ENCODE measurements at regions not wholly inside any gene's neighbourhood (a gene's known extent, or its start where the extent isn't known, plus 50 kb on each side); places are given as distances from the start of the nearest gene placed in this dataset.

DNA sequence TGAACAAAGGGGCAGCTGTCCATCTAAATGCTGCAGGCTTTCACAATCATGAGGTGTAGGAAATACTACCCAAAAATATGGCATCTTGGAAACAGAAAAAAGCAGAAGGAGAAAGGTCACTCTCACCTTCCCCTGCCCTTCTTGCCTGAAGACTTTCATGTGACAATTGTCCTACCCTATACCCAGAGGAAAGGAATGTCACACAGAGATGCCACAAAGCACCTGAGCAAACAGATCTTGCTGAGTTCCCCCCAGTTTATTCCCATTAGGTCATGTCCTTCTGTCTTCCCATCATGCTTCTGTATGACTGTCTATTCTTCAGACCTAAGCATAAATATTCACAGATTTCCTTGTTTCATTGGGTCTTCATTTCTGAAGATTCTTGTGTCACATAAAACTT, 95.5 kb upstream of the KCNK12 start:
- no peak overlapping the region for H3K4me3 ChIP-seq (ENCODE audit: insufficient read depth, low read depth, low read length)
- no peak for DNase-seq
- no peaks in the 10 kb centered on the region for H3K27me3 ChIP-seq (ENCODE audit: control insufficient read depth, insufficient read depth, low read length)
- H3K36me3 ChIP-seq (replicated peaks; ENCODE audit: control insufficient read depth, insufficient read depth, low read length) = no peaks in the 10 kb centered on the region

DNA sequence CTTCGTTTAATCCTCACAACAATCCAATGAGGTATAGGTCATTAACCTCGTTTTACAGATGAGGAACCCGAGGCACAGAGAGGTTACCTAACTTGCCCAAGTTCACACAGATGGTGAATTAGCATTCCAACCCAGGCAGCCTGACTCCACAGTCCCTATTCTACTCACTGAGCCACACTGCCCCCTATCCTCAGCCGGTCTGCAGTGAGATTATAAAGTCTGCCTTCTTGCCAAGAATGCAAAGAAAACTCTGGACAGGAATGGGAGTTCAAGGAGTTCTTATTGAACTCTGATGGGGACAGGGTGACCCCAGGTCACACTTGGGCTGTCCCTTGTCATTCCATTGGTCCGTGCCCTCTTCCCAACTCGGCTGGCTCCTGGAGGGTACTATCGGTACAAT, 94.0 kb upstream of the KCNK12 start:
- H3K36me3 ChIP-seq (replicated peaks; ENCODE audit: control insufficient read depth, insufficient read depth, low read length) = no peaks in the 10 kb centered on the region
- no peak overlapping the region for H3K4me3 ChIP-seq (ENCODE audit: insufficient read depth, low read depth, low read length)
- peak; percentile 28 for DNase-seq
- H3K27me3 ChIP-seq (ENCODE audit: control insufficient read depth, insufficient read depth, low read length) = no peaks in the 10 kb centered on the region

DNA sequence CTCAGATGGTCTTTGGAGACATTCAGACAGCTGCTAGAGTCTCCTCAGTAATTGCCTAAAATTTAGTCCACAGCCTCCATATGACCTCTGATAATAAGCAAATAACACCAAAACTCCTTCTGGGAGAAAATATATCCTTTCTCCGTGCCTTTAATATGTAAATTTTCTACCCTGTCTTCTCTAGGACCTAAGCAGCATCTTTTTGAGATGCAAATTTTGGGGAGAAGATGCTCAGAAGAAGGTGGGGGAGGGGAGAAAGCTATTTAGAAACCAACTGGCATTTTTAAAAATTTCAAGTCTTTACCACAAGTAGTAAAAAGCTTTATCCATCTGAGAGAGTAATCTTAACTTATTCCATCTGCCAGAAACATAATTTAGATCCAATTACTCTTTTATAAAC, 91.8 kb upstream of the KCNK12 start:
- no peaks in the 10 kb centered on the region for H3K27me3 ChIP-seq (ENCODE audit: control insufficient read depth, insufficient read depth, low read length)
- H3K4me3 ChIP-seq (ENCODE audit: insufficient read depth, low read depth, low read length) = no peak overlapping the region
- no peaks in the 10 kb centered on the region for H3K36me3 ChIP-seq (replicated peaks; ENCODE audit: control insufficient read depth, insufficient read depth, low read length)
- peak; percentile 61 for DNase-seq

DNA sequence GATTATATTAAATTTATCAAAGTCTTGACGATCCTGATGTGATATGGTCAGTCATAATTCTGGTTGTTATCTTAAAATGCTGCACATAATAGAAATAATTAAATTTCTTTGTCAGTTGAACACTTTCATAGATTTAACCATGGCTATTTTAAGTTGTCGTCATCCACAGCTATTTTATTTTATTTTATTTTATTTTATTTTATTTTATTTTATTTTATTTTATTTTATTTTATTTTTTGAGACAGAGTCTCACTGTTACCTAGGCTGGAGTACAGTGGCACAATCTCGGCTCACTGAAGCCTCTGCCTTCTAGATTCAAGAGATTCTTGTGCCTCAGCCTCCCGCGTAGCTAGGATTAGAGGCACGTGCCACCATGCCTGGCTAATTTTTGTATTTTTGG, 90.5 kb upstream of the KCNK12 start:
- Histone ChIP-seq H3K36me3 (replicated peaks; ENCODE audit: control insufficient read depth, insufficient read depth, low read length) (no peaks in the 10 kb centered on the region), H3K27me3 (ENCODE audit: control insufficient read depth, insufficient read depth, low read length) (no peaks in the 10 kb centered on the region), H3K4me3 (ENCODE audit: insufficient read depth, low read depth, low read length) (no peak overlapping the region)
- DNase-seq = no peak

DNA sequence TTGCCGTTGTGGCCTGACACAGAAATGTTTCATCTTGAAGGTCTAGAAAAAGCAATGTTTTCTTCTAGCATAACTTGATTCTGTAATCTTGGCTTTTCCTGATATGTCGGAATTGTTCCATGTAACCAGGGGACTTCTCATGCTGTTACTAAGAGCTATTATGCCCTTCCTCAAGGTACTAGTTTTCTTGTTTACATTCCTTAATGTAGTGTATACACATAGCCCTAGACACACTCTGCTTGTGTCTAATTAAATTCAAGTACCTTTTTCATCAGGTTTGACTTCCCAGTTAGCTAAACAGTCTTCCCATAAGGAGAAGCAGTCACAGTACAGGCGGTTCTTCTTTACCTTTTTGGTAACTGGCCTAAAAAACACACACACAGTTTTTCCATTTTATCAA, 89.4 kb upstream of the KCNK12 start:
- H3K36me3 ChIP-seq (replicated peaks; ENCODE audit: control insufficient read depth, insufficient read depth, low read length) = no peaks in the 10 kb centered on the region
- no peak for DNase-seq

DNA sequence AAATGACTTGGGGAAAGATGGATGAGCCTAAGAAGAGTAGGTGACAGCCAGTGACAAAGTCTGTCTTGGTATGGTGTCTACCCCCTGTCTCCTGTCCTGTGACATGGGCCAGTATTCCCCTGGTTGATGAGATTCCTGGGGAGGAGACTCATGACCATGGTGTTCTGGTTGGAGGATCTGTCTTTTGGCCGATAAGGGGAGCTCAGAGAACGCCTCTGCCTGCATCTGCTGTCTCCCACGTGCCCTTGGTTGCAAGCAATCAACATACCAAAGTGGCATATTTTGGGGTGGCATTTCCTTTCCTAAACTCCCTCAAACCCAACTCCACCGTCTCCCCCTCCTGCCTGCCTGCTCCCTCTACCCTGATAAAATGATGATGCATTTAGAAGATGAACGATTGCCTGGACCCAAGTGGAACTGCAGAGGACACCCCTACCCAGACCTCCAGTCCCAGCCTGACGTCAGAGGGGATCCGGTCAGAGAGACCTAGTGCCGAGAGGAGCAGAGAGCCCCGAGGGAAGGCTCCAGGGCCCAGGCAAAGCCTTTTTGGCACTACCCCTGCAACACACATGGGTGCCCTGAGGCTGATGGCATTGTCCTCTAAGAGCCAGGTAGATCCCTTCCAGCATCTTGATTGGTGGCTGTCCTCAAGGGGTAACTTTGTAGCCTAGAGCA, 88.0 kb upstream of the KCNK12 start:
- Histone ChIP-seq H3K4me3 (ENCODE audit: insufficient read depth, low read depth, low read length) (no peak overlapping the region), H3K27me3 (ENCODE audit: control insufficient read depth, insufficient read depth, low read length) (no peaks in the 10 kb centered on the region)

More for the DNA sequence above, 89.4 kb upstream of the KCNK12 start:
- H3K4me3 ChIP-seq (ENCODE audit: insufficient read depth, low read depth, low read length) = no peak overlapping the region
- H3K27me3 ChIP-seq (ENCODE audit: control insufficient read depth, insufficient read depth, low read length) = no peaks in the 10 kb centered on the region

DNA sequence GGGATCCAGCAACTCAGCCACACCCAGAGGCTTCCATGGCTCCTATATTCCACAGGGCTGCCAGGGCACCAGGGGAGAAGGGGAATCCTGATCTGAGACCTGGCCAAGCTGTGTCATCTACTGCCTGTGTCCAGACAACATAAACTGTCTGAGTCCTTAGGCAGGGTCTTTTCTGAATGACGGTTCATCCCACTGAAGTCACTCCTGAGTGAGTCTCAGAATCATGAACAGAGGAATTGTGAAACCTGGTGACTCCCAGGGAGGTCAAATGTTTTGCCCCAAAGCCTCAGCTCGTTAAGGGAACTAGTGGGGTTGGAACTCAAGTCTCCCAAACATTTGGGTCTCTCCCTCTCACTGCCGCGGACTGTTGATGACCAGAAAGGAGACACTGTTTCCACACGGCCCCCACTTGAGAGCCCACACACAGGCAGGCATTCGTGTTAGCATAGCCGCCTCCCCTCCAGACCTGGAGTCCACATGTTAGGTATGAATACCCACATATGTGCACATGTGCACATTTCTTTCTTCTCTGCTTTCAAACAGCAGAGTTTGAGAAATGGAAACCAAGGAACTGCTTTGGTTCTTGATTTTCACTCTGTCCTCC, 87.2 kb upstream of the KCNK12 start:
- no peaks in the 10 kb centered on the region for H3K27me3 ChIP-seq (ENCODE audit: control insufficient read depth, insufficient read depth, low read length)
- H3K36me3 ChIP-seq (replicated peaks; ENCODE audit: control insufficient read depth, insufficient read depth, low read length) = no peaks in the 10 kb centered on the region
- DNase-seq = no peak
- no peak overlapping the region for H3K4me3 ChIP-seq (ENCODE audit: insufficient read depth, low read depth, low read length)

More for the DNA sequence above, 88.0 kb upstream of the KCNK12 start:
- no peak for DNase-seq
- H3K36me3 ChIP-seq (replicated peaks; ENCODE audit: control insufficient read depth, insufficient read depth, low read length) = no peaks in the 10 kb centered on the region

DNA sequence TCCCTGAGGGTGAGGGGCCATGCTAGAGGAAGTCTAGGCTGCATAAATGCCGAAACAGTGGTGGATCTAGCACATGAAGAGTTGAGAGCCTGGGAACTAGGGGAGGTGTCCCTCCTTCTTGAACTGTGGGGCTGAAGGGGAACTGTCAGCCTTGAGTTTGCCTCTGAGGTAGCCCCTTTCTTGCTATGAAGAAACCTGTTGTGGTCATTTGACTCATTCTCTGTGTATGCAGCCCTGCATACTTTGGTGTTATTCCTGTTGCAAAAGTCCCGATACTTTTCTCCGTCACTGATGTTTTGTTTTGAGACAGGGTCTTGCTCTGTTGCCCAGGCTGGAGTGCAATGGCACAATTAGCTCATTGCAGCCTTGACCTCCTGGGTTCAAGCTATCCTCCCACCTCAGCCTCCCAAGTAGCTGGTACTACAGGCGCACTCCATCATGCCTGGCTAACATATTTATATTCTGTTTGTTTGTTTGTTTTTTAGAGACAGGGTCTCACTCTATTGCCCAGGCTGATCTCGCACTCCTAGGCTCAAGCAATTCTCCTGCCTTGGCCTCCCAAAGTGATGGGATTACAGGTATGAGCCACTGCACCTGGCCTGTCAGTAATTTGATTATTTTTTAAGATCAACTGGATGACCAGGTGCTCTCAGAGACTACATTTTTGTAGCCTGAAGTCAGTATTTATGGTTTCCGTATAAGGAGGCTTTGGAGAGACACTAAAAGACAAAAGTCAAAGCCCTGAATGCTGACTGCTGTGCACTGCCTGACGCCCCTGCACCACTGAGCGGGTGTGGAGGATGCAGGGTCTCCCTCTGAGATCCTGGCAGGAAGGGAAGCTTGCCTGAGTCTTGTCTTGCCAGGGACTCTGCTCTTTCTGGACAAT, 86.2 kb upstream of the KCNK12 start:
- no peaks in the 10 kb centered on the region for H3K36me3 ChIP-seq (replicated peaks; ENCODE audit: control insufficient read depth, insufficient read depth, low read length)
- no peak overlapping the region for H3K4me3 ChIP-seq (ENCODE audit: insufficient read depth, low read depth, low read length)
- H3K27me3 ChIP-seq (ENCODE audit: control insufficient read depth, insufficient read depth, low read length) = no peaks in the 10 kb centered on the region
- no peak for DNase-seq

DNA sequence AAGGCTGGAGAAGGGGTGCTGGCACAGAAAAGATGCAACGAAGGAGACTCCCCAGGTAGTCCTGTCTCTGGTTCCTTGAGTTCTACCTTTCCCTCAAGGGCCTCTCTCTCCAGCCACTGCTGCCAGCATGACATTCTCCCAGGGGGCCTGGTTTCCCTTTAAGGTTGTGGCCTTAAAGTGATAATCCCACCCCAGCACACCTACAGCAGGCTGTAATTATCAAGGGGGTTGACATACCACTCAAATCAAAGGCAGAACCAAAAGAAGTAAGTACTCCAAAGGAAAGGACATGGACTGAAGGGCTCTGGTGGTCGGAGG, 84.7 kb upstream of the KCNK12 start:
- H3K27me3 ChIP-seq (ENCODE audit: control insufficient read depth, insufficient read depth, low read length) = no peaks in the 10 kb centered on the region

DNA sequence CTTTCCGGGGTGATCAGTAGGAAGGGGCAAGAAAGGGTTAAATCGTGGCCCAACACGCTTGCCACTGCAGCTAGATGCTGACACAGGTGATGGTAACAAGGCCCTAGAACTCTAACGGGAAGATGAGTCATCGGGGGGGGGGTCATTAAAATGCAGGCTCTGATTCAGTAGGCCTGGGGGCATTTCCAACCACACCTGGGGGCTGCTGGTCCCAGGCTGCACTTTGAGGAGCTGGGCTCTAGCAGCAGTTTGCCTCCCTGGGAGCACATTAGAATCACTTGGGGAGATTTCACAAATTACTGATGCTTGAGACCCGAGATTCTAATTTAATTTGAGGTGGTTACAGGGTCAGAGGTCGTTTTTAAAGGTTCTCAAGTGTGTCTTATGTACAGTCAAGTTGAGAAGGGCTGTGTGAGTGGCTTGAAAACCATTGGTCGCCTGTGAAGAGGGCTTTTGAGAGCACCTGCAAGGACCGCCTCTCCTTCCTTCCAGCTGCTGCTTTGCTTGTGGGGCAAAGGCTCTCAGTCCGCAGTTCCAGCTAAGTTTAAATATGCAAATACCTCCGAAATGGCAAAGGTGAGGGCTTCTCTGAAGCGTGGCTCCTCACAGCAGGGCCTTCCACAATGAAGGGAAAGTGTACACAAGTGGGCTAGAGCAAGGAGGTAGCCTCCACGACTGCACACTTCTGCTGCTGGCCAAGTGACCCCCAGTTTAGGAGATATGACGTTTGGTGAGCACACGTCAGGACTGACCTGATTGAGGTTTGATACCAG, 84.2 kb upstream of the KCNK12 start:
- Histone ChIP-seq H3K4me3 (ENCODE audit: insufficient read depth, low read depth, low read length) (no peak overlapping the region), H3K27me3 (ENCODE audit: control insufficient read depth, insufficient read depth, low read length) (no peaks in the 10 kb centered on the region), H3K36me3 (replicated peaks; ENCODE audit: control insufficient read depth, insufficient read depth, low read length) (no peaks in the 10 kb centered on the region)
- DNase-seq = peak; percentile 47

More for the DNA sequence above, 84.7 kb upstream of the KCNK12 start:
- no peak for DNase-seq
- H3K4me3 ChIP-seq (ENCODE audit: insufficient read depth, low read depth, low read length) = no peak overlapping the region
- no peaks in the 10 kb centered on the region for H3K36me3 ChIP-seq (replicated peaks; ENCODE audit: control insufficient read depth, insufficient read depth, low read length)

DNA sequence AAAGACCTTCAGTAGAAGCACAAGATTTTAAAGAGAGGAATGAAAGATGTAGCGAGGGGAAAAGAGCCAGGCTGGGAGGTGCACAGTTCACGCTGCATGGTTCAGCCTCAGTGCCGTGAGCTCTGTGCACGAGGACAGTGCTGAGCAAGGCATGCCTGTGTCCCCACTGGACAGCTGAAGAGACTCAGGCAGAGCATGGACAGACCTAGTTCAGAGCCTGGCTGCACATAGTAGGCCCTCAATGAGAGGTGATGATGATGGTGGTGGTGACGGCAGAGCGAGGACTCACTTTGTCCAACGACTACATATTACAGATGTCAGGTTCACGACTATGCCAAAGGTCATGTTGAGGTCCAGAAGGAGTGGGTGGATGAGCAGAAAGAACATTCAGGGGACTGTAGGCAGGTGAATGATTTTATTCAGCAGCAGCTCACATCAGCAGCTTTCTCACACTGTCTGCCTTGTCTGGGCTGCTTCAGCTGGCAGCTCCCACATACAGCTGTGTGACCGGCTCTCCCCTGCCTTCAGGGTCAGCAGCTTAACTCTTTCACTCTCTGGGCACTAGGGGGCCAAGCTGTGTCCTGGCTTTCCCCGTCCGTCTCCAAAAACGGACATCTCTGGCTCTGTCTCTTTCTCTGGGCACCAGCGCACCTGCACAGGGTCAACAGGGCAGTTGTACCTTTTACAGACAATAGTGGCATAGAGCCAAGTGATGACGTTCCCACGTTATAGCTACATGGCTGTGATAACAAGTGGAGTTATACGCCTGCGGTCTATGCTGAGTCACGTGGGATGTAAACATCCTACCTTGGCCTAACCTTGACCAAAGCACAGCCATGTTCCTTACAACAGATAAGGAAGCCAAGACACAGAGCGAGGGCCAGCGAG, 83.4 kb upstream of the KCNK12 start:
- peak; percentile 64 for DNase-seq
- H3K36me3 ChIP-seq (replicated peaks; ENCODE audit: control insufficient read depth, insufficient read depth, low read length) = no peaks in the 10 kb centered on the region
- H3K4me3 ChIP-seq (ENCODE audit: insufficient read depth, low read depth, low read length) = no peak overlapping the region
- H3K27me3 ChIP-seq (ENCODE audit: control insufficient read depth, insufficient read depth, low read length) = no peaks in the 10 kb centered on the region

- no peak overlapping the region for H3K4me3 ChIP-seq (ENCODE audit: insufficient read depth, low read depth, low read length)
- no peak for DNase-seq
- H3K36me3 ChIP-seq (replicated peaks; ENCODE audit: control insufficient read depth, insufficient read depth, low read length) = no peaks in the 10 kb centered on the region
- H3K27me3 ChIP-seq (ENCODE audit: control insufficient read depth, insufficient read depth, low read length) = no peaks in the 10 kb centered on the region
Measured at GRCh38 chr2:47653036-47653435, 82.3 kb upstream of the KCNK12 start.

DNA sequence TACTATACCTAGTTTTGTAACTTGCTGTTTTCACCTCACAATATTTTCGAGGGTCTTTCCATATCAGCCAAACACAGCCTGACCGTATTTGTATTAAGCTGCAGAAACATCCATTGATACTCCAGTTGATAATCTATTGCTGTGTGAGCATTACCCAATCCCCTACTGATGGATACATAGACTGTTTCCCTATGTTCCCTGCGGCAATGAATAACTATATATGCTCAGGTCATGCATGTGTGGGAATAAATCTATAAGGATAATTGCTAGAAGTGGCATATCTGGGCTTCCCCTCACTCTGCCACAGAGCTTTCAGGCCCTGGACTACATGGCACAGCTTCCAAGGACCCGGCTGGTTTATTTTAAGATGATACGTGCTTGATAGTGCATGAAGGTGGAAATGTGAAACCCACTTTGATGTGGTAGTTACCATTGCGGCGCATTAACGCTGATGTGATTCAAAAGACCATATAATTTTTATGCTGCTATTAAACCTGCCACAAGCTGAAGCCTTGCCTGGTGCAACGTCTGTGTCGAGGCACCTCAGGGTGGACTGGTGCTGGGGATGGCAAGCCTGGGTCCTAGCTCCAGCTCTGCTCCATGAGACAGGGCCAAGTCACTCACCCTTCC, 81.4 kb upstream of the KCNK12 start:
- Histone ChIP-seq H3K4me3 (ENCODE audit: insufficient read depth, low read depth, low read length) (no peak overlapping the region), H3K36me3 (replicated peaks; ENCODE audit: control insufficient read depth, insufficient read depth, low read length) (no peaks in the 10 kb centered on the region), H3K27me3 (ENCODE audit: control insufficient read depth, insufficient read depth, low read length) (no peaks in the 10 kb centered on the region)
- DNase-seq = no peak
